DND-41 (cell line): ENCODE measurements at regions not wholly inside any gene's neighbourhood (a gene's known extent, or its start where the extent isn't known, plus 50 kb on each side); places are given as distances from the start of the nearest gene placed in this dataset.

Experiments used
- ATAC-seq: fragments of 200-7000 bp; cut with Tn5 transposase; 3 replicates; pipeline ENCODE4 v1.9.1; 2021; ENCODE audit warnings: low read depth; ENCODE audit not compliant: insufficient read depth
- DNase-seq: peaks from one replicate; pipeline ENCODE4 v3.0.0-alpha.2; 2020
- H2AFZ ChIP-seq: 2 replicates; pipeline ENCODE4 v1.6.0; 2012; ENCODE audit warnings: low read depth, low read length
- H3K27ac ChIP-seq: 2 replicates; pipeline ENCODE4 v1.5.1; 2012; ENCODE audit warnings: low read length, inconsistent platforms
- H3K27me3 ChIP-seq: fragments of 200-600 bp; sonication (generic); 2 replicates; pipeline ENCODE4 v1.6.0; 2012; ENCODE audit warnings: low read length, mild to moderate bottlenecking, inconsistent platforms; ENCODE audit not compliant: insufficient read depth, poor library complexity
- H3K36me3 ChIP-seq: 2 replicates; pipeline ENCODE4 v1.5.1; 2012; ENCODE audit warnings: low read length, inconsistent platforms; ENCODE audit not compliant: insufficient read depth
- H3K4me1 ChIP-seq: 2 replicates; pipeline ENCODE4 v1.5.1; 2012; ENCODE audit warnings: mild to moderate bottlenecking, low read length; ENCODE audit not compliant: insufficient read depth
- H3K4me2 ChIP-seq: 2 replicates; pipeline ENCODE4 v1.6.0; 2012; ENCODE audit warnings: mild to moderate bottlenecking, moderate library complexity, low read length, inconsistent platforms; ENCODE audit not compliant: insufficient read depth
- H3K4me3 ChIP-seq, 2 experiments: fragments of 200-600 bp in 1 of 2; shearing (Covaris generic) in 1 of 2; 2 replicates each; pipeline ENCODE4 v1.5.1; 2012 to 2016; ENCODE audit warnings: inconsistent platforms in 2 of 2, low read length in 2 of 2, mild to moderate bottlenecking in 2 of 2, low read depth in 1 of 2, moderate library complexity in 1 of 2
- H3K79me2 ChIP-seq: 2 replicates; pipeline ENCODE4 v1.6.0; 2012; ENCODE audit warnings: low read length, inconsistent platforms; ENCODE audit not compliant: insufficient read depth
- H3K9ac ChIP-seq: 2 replicates; pipeline ENCODE4 v1.6.0; 2012; ENCODE audit warnings: low read depth, mild to moderate bottlenecking, inconsistent platforms, low read length, moderate library complexity
- H3K9me3 ChIP-seq: 2 replicates; pipeline ENCODE4 v1.5.1; 2012; ENCODE audit warnings: low read length, moderate library complexity, mild to moderate bottlenecking, inconsistent platforms; ENCODE audit not compliant: insufficient read depth, severe bottlenecking
- H4K20me1 ChIP-seq: 2 replicates; pipeline ENCODE4 v1.6.0; 2012; ENCODE audit warnings: low read length; ENCODE audit not compliant: insufficient read depth
- CTCF ChIP-seq: IDR thresholded peaks from 2 replicates; pipeline ENCODE4 v1.5.1; 2012; ENCODE audit warnings: borderline replicate concordance, low read length, moderate library complexity, mild to moderate bottlenecking; ENCODE audit not compliant: poor library complexity, severe bottlenecking; ENCODE audit errors: extremely low read depth
- EZH2 ChIP-seq: IDR thresholded peaks from 3 replicates; pipeline ENCODE4 v1.6.1; 2012; ENCODE audit warnings: borderline replicate concordance, low read depth, mild to moderate bottlenecking, moderate library complexity, low read length, inconsistent platforms; ENCODE audit not compliant: severe bottlenecking

- TF ChIP-seq EZH2 (no peak), CTCF (no peak)
- Histone ChIP-seq H3K4me2 (no peak overlapping the region), H3K9me3 (peaks cover 6% of the 10 kb centered on the region), H3K36me3 (no peaks in the 10 kb centered on the region), H3K4me1 (no peaks in the 10 kb centered on the region), H2AFZ (no peak overlapping the region), H3K27me3 (no peaks in the 10 kb centered on the region), H3K79me2 (no peaks in the 10 kb centered on the region), H3K4me3 (no peak overlapping the region), H3K27ac (no peak overlapping the region), H3K9ac (no peak overlapping the region), H4K20me1 (no peaks in the 10 kb centered on the region)
- no peak for DNase-seq
- ATAC-seq = no peak
These were observed 53.9 kb upstream of the KRTAP11-1 start for GRCh38 chr21:30935121-30935888.

DNA sequence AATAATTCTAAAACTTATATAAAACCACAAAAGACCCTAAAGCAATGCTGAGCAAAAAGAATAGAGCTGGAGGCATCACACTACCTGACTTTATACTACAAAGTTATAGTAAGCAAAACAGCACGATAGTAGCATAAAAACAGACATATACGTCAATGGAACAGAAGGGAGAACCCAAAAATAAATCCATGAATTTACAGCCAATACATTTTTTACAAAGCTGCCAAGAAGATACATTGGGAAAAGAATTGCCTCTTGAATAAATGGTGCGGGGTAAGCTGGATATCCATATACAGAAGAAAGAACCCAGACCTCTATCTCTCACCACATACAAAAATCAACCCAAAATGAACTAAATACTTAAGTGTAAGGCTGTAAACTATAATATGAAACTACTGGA, 51.3 kb upstream of the KRTAP11-1 start:
- Histone ChIP-seq H3K9ac (no peak overlapping the region), H4K20me1 (no peaks in the 10 kb centered on the region), H3K4me2 (no peak overlapping the region), H3K79me2 (no peaks in the 10 kb centered on the region), H3K4me3 (no peak overlapping the region), H3K27me3 (no peaks in the 10 kb centered on the region), H3K9me3 (peaks cover 6% of the 10 kb centered on the region), H3K36me3 (no peaks in the 10 kb centered on the region), H2AFZ (no peak overlapping the region), H3K27ac (no peak overlapping the region), H3K4me1 (no peaks in the 10 kb centered on the region)
- TF ChIP-seq EZH2 = no peak
- no peak for ATAC-seq
- DNase-seq = no peak
